ENCODE measurements at regions not wholly inside any gene's neighbourhood (a gene's known extent, or its start where the extent isn't known, plus 50 kb on each side); places are given as distances from the start of the nearest gene placed in this dataset.
"Not testable (repeated sequence)": the region's sequence is repeated elsewhere in the genome, so short reads cannot be mapped to it uniquely, and the experiment has no call there.

DNA sequence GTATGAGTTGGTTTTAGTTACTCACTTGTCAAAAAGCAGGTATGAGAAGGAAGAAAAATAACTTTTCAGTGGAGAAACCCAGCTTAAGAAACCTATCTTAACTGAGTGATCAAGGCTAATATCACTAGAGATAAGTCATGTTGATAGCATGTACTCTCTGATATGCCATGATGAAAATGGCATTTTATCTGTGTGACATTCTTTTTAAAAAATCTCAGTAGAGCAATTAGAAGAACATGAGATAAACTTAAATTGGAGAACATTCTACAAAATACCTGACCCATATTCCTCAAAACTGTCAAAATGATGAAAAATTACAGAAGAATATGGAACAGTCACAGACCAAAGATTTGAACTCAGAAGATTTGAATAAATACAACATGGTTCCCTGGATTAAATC lies 912.4 kb upstream of the ATXN7L3B start:
- DNase-seq (ENCODE audit: low spot score) = no peak
- TF ChIP-seq, protein P1, sequence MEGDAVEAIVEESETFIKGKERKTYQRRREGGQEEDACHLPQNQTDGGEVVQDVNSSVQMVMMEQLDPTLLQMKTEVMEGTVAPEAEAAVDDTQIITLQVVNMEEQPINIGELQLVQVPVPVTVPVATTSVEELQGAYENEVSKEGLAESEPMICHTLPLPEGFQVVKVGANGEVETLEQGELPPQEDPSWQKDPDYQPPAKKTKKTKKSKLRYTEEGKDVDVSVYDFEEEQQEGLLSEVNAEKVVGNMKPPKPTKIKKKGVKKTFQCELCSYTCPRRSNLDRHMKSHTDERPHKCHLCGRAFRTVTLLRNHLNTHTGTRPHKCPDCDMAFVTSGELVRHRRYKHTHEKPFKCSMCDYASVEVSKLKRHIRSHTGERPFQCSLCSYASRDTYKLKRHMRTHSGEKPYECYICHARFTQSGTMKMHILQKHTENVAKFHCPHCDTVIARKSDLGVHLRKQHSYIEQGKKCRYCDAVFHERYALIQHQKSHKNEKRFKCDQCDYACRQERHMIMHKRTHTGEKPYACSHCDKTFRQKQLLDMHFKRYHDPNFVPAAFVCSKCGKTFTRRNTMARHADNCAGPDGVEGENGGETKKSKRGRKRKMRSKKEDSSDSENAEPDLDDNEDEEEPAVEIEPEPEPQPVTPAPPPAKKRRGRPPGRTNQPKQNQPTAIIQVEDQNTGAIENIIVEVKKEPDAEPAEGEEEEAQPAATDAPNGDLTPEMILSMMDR (IDR thresholded peaks at IDR 0.05; ENCODE audit: poor library complexity, severe bottlenecking) = no peak
- H3K4me3 ChIP-seq (ENCODE audit: severe bottlenecking) = no peak overlapping the region
- H3K36me3 ChIP-seq (ENCODE audit: low read depth) = no peaks in the 10 kb centered on the region
- no peak overlapping the region for H3K27ac ChIP-seq (ENCODE audit: poor library complexity, severe bottlenecking)
- no peaks in the 10 kb centered on the region for H3K4me1 ChIP-seq (ENCODE audit: insufficient read depth, poor library complexity, severe bottlenecking)
- ATAC-seq (ENCODE audit: low read depth) = no peak
- H3K27me3 ChIP-seq (ENCODE audit: insufficient read depth, poor library complexity, severe bottlenecking) = no peaks in the 10 kb centered on the region
- H3K9me3 ChIP-seq (ENCODE audit: severe bottlenecking) = no peaks in the 10 kb centered on the region

DNA sequence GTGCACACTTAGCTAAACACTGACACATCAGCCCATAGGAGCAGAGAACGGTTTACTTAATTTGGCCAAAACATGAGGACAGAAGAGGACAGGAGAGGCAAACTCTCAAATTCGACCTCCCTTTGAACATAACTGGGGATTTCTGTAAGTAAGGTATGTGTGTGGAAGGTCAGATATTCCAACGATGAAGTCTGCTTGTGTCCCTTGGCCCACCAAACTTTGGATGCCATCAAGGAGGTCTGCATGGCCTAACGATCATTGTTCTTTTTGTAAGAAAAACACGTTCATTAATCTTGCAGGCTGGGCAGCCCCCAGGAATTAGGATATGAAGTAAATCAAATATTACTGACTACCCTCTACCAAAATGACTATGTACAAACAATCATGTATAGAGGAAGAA lies 908.5 kb upstream of the ATXN7L3B start:
- TF ChIP-seq, protein P1 (IDR thresholded peaks at IDR 0.05; ENCODE audit: poor library complexity, severe bottlenecking) = no peak
- no peak for ATAC-seq (ENCODE audit: low read depth)
- Histone ChIP-seq H3K27me3 (ENCODE audit: insufficient read depth, poor library complexity, severe bottlenecking) (no peaks in the 10 kb centered on the region), H3K9me3 (ENCODE audit: severe bottlenecking) (no peaks in the 10 kb centered on the region), H3K27ac (ENCODE audit: poor library complexity, severe bottlenecking) (no peak overlapping the region), H3K4me1 (ENCODE audit: insufficient read depth, poor library complexity, severe bottlenecking) (no peaks in the 10 kb centered on the region), H3K36me3 (ENCODE audit: low read depth) (no peaks in the 10 kb centered on the region), H3K4me3 (ENCODE audit: severe bottlenecking) (no peak overlapping the region)
- DNase-seq (ENCODE audit: low spot score) = no peak

DNA sequence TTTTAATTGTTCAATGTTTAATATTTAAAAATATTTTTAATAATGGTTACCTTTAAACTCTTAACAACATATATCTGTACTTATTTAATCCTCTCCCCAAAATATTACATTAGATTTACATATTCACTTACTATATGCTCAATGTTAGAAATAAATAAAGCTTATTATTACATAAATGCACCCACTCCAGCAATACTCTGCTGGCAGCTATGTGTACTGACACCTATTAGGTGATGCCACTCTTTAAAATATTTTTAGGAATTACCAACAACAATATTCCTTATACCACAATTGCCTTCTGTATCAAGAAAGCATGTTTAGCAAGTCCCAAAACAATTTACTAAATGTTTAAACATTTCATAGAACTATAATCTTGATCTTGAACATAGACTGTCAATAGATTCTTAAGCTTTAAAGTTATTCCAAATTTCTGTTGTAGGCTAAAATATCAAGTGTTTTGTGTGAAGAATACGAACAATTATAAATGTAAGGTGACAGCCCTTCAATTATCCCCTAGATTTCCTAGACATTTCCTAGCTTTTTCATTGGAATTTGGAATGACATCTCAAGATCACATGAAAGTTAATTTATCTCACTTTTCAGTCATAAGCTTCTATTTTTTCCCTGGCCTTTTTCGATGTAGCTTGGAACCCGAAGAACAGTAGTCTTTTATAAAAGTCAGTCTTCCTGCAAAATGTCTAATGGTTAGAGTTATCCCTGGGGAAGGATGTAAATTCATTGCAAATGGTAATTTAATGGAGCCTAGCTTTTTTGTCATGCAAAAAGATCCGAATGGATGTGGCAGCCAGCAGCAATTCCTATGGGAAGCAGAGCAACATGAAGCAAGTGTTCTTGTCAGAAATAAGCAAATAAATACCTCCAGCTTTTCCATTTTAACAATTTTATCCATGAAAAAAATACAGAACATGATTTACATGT lies 907.5 kb upstream of the ATXN7L3B start:
- TF ChIP-seq, protein P1 (IDR thresholded peaks at IDR 0.05; ENCODE audit: poor library complexity, severe bottlenecking) = no peak
- Histone ChIP-seq H3K27ac (ENCODE audit: poor library complexity, severe bottlenecking) (no peak overlapping the region), H3K9me3 (ENCODE audit: severe bottlenecking) (no peaks in the 10 kb centered on the region), H3K36me3 (ENCODE audit: low read depth) (no peaks in the 10 kb centered on the region), H3K4me1 (ENCODE audit: insufficient read depth, poor library complexity, severe bottlenecking) (no peaks in the 10 kb centered on the region), H3K4me3 (ENCODE audit: severe bottlenecking) (no peak overlapping the region), H3K27me3 (ENCODE audit: insufficient read depth, poor library complexity, severe bottlenecking) (no peaks in the 10 kb centered on the region)
- ATAC-seq (ENCODE audit: low read depth) = no peak
- DNase-seq (ENCODE audit: low spot score) = no peak

DNA sequence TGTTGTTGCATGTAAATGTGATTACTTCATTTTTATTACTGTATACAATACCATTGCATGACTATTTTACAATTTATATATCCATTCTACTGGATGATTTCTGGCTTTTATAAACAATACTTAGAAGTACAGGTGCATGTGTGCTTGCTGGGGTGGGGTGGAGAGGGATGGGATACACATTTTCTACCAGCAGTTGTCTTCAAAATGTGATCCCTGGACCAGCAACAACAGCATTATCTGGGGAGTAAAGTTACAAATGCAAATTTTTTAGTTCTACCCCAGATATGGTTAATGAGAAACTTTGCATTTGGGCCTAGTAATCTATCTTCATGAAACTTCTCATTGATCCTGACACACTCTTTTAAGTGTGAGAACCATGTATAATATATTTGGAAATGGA lies 905.4 kb upstream of the ATXN7L3B start:
- Histone ChIP-seq H3K4me1 (ENCODE audit: insufficient read depth, poor library complexity, severe bottlenecking) (no peaks in the 10 kb centered on the region), H3K9me3 (ENCODE audit: severe bottlenecking) (no peaks in the 10 kb centered on the region), H3K36me3 (ENCODE audit: low read depth) (no peaks in the 10 kb centered on the region), H3K27me3 (ENCODE audit: insufficient read depth, poor library complexity, severe bottlenecking) (no peaks in the 10 kb centered on the region), H3K4me3 (ENCODE audit: severe bottlenecking) (no peak overlapping the region), H3K27ac (ENCODE audit: poor library complexity, severe bottlenecking) (no peak overlapping the region)
- TF ChIP-seq, protein P1 (IDR thresholded peaks at IDR 0.05; ENCODE audit: poor library complexity, severe bottlenecking) = no peak
- ATAC-seq (ENCODE audit: low read depth) (no peak), DNase-seq (ENCODE audit: low spot score) (no peak)

DNA sequence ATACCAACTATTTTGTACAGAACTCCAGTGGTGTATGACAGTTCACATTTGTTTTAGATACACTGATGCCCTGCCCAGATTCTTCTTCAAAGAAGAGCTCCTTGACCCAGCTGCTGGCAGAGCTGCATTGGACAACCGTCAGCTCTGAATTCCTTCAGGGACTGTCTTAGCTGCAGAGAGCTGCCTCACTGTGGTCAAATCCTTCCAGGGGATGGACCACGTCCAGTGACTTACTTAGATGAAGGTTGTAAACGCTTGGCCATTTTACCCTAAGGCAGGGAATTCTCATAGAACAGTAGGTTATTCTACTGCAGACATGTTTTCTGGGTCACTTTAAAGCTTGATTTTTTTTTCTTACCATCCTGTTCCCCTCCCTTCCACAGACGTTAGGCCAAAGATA lies 905.0 kb upstream of the ATXN7L3B start:
- Histone ChIP-seq H3K27ac (ENCODE audit: poor library complexity, severe bottlenecking) (no peak overlapping the region), H3K9me3 (ENCODE audit: severe bottlenecking) (no peaks in the 10 kb centered on the region), H3K36me3 (ENCODE audit: low read depth) (no peaks in the 10 kb centered on the region), H3K4me1 (ENCODE audit: insufficient read depth, poor library complexity, severe bottlenecking) (no peaks in the 10 kb centered on the region), H3K27me3 (ENCODE audit: insufficient read depth, poor library complexity, severe bottlenecking) (no peaks in the 10 kb centered on the region), H3K4me3 (ENCODE audit: severe bottlenecking) (no peak overlapping the region)
- TF ChIP-seq, protein P1 (IDR thresholded peaks at IDR 0.05; ENCODE audit: poor library complexity, severe bottlenecking) = no peak
- ATAC-seq (ENCODE audit: low read depth) (no peak), DNase-seq (ENCODE audit: low spot score) (no peak)

DNA sequence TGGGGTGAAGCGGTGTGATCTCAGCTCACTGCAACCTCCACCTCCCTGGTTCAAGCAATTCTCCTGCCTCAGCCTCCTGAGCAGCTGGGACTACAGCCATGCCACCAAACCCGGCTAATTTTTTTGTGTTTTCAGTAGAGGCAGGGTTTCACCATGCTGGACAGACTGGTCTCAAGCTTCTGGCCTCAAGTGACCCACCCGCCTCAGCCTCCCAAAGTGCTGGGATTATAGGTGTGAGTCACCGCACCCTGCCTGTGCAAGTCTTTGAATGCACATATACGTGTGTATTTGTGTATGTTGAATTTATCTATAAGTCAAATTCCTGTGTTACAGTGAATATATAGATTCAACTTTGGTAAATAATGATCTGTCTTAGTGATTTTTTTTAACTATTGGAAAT lies 898.2 kb upstream of the ATXN7L3B start:
- not testable (repeated sequence) for H3K36me3 ChIP-seq (ENCODE audit: low read depth); H3K27me3 ChIP-seq (ENCODE audit: insufficient read depth, poor library complexity, severe bottlenecking); ATAC-seq (ENCODE audit: low read depth); DNase-seq (ENCODE audit: low spot score); H3K9me3 ChIP-seq (ENCODE audit: severe bottlenecking); H3K4me3 ChIP-seq (ENCODE audit: severe bottlenecking); H3K4me1 ChIP-seq (ENCODE audit: insufficient read depth, poor library complexity, severe bottlenecking); H3K27ac ChIP-seq (ENCODE audit: poor library complexity, severe bottlenecking)

All from RWPE2 (cell line).